ENCODE measurements at regions not wholly inside any gene's neighbourhood (a gene's known extent, or its start where the extent isn't known, plus 50 kb on each side); places are given as distances from the start of the nearest gene placed in this dataset.

GRCh38 chr14:59037086-59037485 lies 151.4 kb upstream of the DAAM1 start (continued):
- TF ChIP-seq FOSL1 (IDR thresholded peaks at IDR 0.05; ENCODE audit: insufficient read depth, low read depth, low read length) (no peak), POU5F1 (IDR thresholded peaks at IDR 0.05; ENCODE audit: low read depth, low read length) (no peak), RBBP5 (IDR thresholded peaks at IDR 0.05; ENCODE audit: borderline replicate concordance, low read depth, low read length) (no peak)
